OCI-LY7 (cell line): ENCODE measurements at regions not wholly inside any gene's neighbourhood (a gene's known extent, or its start where the extent isn't known, plus 50 kb on each side); places are given as distances from the start of the nearest gene placed in this dataset.

Experiments
- BruUV-seq: library from RNA; stranded (reverse); fragments of 400-500 nt; replicated peaks from 2 replicates; lab custom pipeline; 2021; lab: Mats Ljungman, UMichigan
- CTCF ChIA-PET: fragments of 300-600 bp; sonication (Branson Sonifier 250); formaldehyde crosslinking; loops from one replicate; lab custom pipeline; 2022; ENCODE audit warnings: antibody characterized with exemption; ENCODE audit not compliant: unreplicated experiment; lab: Charles Lee
- POLR2A ChIA-PET: fragments of 300-600 bp; sonication (Branson Sonifier 250); formaldehyde crosslinking; loops from one replicate; lab custom pipeline; 2022; ENCODE audit warnings: antibody characterized with exemption; lab: Charles Lee
- DNase-seq: peaks from one replicate; pipeline ENCODE4 v3.0.0-alpha.2; 2015; ENCODE audit warnings: low spot score
- H2AFZ ChIP-seq: fragments of 200-600 bp; sonication (generic), shearing (Covaris generic); 2 replicates; pipeline ENCODE4 v1.6.1; 2014; ENCODE audit warnings: mild to moderate bottlenecking, antibody characterized with exemption, low read length, moderate library complexity
- H3K27ac ChIP-seq: fragments of 200-600 bp; sonication (generic); 2 replicates; pipeline ENCODE4 v1.5.1; 2014; ENCODE audit warnings: mixed run types, low read depth, mild to moderate bottlenecking, moderate library complexity, low read length, inconsistent platforms; ENCODE audit not compliant: poor library complexity, severe bottlenecking
- H3K36me3 ChIP-seq: fragments of 200-600 bp; sonication (generic); 2 replicates; pipeline ENCODE4 v1.6.1; 2014; ENCODE audit warnings: mild to moderate bottlenecking, antibody characterized with exemption, low read length, moderate library complexity, mixed read lengths; ENCODE audit not compliant: insufficient read depth
- H3K4me1 ChIP-seq: fragments of 200-600 bp; sonication (generic); 2 replicates; pipeline ENCODE4 v1.5.1; 2014; ENCODE audit warnings: mild to moderate bottlenecking, low read length; ENCODE audit not compliant: insufficient read depth, poor library complexity, severe bottlenecking
- H3K4me2 ChIP-seq: fragments of 200-600 bp; sonication (generic); 2 replicates; pipeline ENCODE4 v1.6.1; 2014; ENCODE audit warnings: mild to moderate bottlenecking, low read length
- H3K4me3 ChIP-seq: fragments of 200-600 bp; sonication (generic); 2 replicates; pipeline ENCODE4 v1.5.1; 2014; ENCODE audit warnings: mild to moderate bottlenecking, low read depth, low read length; ENCODE audit not compliant: poor library complexity, severe bottlenecking
- H3K79me2 ChIP-seq: fragments of 200-600 bp; sonication (generic); 2 replicates; pipeline ENCODE4 v1.6.1; 2016; ENCODE audit warnings: low read depth, mild to moderate bottlenecking, low read length, moderate library complexity, mixed read lengths; ENCODE audit not compliant: insufficient read depth
- H3K9me2 ChIP-seq: fragments of 200-600 bp; sonication (generic); 2 replicates; pipeline ENCODE4 v1.6.1; 2016; ENCODE audit warnings: mild to moderate bottlenecking, low read length, mixed read lengths; ENCODE audit not compliant: insufficient read depth
- H3K9me3 ChIP-seq: fragments of 200-600 bp; sonication (generic); 2 replicates; pipeline ENCODE4 v1.6.1; 2014; ENCODE audit warnings: mild to moderate bottlenecking, mixed run types, low read length, mixed read lengths
- H4K20me1 ChIP-seq: fragments of 200-600 bp; sonication (generic); 2 replicates; pipeline ENCODE4 v1.6.1; 2014; ENCODE audit warnings: mild to moderate bottlenecking, antibody characterized with exemption, low read length, moderate library complexity, mixed read lengths; ENCODE audit not compliant: insufficient read depth
- CTCF ChIP-seq: fragments of 200-600 bp; sonication (generic); conservative IDR thresholded peaks from 2 replicates; pipeline ENCODE4 v1.5.1; 2014; ENCODE audit warnings: mild to moderate bottlenecking, antibody characterized with exemption, low read length, moderate library complexity, mixed read lengths
- EZH2phosphoT487 ChIP-seq: fragments of 200-600 bp; sonication (generic); IDR thresholded peaks from 2 replicates; pipeline ENCODE4 v1.6.1; 2018; ENCODE audit warnings: low read depth, borderline replicate concordance, mild to moderate bottlenecking, mixed run types, antibody characterized with exemption, low read length, moderate library complexity, mixed read lengths
- intact Hi-C: fragments of 100-400 bp; cut with micrococcal nuclease; formaldehyde crosslinking; loops from one replicate; pipeline ENCODE4 v1.10.0; 2022; ENCODE audit not compliant: unreplicated experiment

GRCh38 chr2:102943251-102943650 lies 181.4 kb downstream of the TMEM182 start:
- Histone ChIP-seq H3K4me2 (no peak overlapping the region), H3K27ac (no peak overlapping the region), H3K4me3 (no peak overlapping the region), H2AFZ (no peak overlapping the region), H4K20me1 (no peaks in the 10 kb centered on the region), H3K4me1 (no peaks in the 10 kb centered on the region), H3K36me3 (no peaks in the 10 kb centered on the region), H3K79me2 (no peaks in the 10 kb centered on the region), H3K9me2 (no peaks in the 10 kb centered on the region), H3K9me3 (no peaks in the 10 kb centered on the region)
- ChIA-PET CTCF (no interaction called here), POLR2A (no interaction called here)
- TF ChIP-seq EZH2phosphoT487 (no peak), CTCF (no peak)
- intact Hi-C loops = no loop called here
- no peak for DNase-seq
- no TSS peak for BruUV-seq

DNA sequence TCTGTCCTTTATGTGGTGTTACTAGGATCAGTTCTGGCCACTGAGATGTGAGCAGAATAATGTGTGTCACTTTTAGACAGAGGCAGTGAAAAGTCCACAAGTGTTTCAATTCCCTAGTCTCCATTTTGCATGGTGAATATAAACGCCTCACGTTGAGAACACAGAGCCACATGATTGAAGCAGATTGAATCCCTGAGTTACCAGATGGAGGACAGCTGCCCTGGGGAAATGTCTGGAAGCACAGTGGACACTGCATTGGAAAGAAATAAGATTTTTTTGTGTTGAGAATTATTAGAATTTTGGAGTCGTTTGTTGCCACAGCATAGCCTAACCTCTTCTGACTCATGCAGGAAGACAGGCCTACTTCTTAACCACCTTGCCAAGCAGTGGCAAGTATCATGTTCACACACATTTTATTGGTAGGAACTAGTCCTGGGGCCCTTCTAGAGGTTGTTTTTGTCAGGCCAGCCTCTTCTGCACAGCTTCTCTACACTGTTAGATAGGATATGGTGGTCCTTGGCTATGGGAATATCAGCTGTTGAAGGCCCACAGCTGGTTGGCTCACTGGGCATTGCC lies 188.6 kb downstream of the TMEM182 start:
- Histone ChIP-seq H3K4me3 (no peak overlapping the region), H2AFZ (no peak overlapping the region), H3K9me2 (no peaks in the 10 kb centered on the region), H3K9me3 (no peaks in the 10 kb centered on the region), H3K4me1 (no peaks in the 10 kb centered on the region), H3K4me2 (no peak overlapping the region), H4K20me1 (no peaks in the 10 kb centered on the region), H3K27ac (no peak overlapping the region), H3K36me3 (no peaks in the 10 kb centered on the region), H3K79me2 (no peaks in the 10 kb centered on the region)
- POLR2A ChIA-PET = no interaction called here
- BruUV-seq = no TSS peak
- CTCF ChIA-PET = no interaction called here
- TF ChIP-seq EZH2phosphoT487 = no peak
- intact Hi-C loops = no loop called here
- no peak for DNase-seq

DNA sequence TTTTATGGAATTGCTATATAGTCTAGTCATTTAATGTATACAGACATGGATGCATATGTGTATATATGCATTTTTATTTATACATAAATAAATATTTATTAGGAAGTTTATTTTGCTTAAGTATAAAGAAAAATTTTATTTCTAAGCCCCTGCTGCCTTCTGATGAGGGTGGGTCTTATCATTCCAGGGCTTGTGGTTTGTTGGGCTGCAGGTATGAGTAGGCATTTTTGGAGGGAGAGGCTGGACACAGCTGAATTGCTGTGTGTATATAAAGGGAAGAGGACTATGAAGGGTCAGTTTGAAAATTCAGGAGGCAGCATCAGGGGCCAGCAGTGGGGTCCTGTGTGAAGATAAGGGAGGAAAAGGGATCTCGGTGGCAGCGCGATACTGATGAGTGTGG lies 189.4 kb downstream of the TMEM182 start:
- ChIA-PET CTCF (no interaction called here), POLR2A (no interaction called here)
- Histone ChIP-seq H4K20me1 (no peaks in the 10 kb centered on the region), H3K4me3 (no peak overlapping the region), H3K36me3 (no peaks in the 10 kb centered on the region), H3K27ac (no peak overlapping the region), H3K9me2 (no peaks in the 10 kb centered on the region), H3K9me3 (no peaks in the 10 kb centered on the region), H3K4me1 (no peaks in the 10 kb centered on the region), H3K4me2 (no peak overlapping the region), H3K79me2 (no peaks in the 10 kb centered on the region), H2AFZ (no peak overlapping the region)
- no peak for DNase-seq
- TF ChIP-seq EZH2phosphoT487 = no peak
- TF ChIP-seq CTCF = no peak
- BruUV-seq = no TSS peak
- intact Hi-C loops = no loop called here
